ENCODE measurements at regions not wholly inside any gene's neighbourhood (a gene's known extent, or its start where the extent isn't known, plus 50 kb on each side); places are given as distances from the start of the nearest gene placed in this dataset.

DNA sequence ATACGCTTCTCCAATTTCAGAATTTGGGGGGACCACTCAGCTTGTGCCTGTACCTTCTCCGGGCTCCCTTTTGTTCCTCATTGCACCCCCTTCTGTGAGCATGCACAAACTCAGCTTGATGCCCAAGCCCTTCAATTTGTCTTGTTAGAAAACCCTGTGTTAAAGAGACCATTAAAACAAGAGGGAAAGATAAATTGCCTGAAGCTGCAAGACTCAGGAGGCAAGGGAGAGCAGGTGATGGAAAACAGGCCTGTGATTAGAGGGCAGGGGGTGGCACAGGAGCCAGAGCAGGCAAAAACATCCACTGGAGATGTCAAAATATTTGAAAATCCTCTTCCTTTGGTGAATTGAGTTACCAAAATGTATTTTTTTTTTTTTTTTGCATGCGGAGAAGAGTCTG, 121.7 kb downstream of the MIAT start:
- Mint-ChIP-seq H3K4me1 (ENCODE audit: low read depth) (no peaks in the 10 kb centered on the region), H3K9me3 (peaks cover 0 to 2% of the 10 kb centered on the region in 2 donors), H3K27me3 (ENCODE audit: low read depth) (no peaks in the 10 kb centered on the region), H3K36me3 (ENCODE audit: insufficient read depth in 2 of 2) (peaks cover 9 to 20% of the 10 kb centered on the region in 2 donors), H3K4me3 (no peak overlapping the region), H3K27ac (no peak overlapping the region)
- DNase-seq = no peak
- no peak for ATAC-seq (replicated peaks in 1 of 2)

DNA sequence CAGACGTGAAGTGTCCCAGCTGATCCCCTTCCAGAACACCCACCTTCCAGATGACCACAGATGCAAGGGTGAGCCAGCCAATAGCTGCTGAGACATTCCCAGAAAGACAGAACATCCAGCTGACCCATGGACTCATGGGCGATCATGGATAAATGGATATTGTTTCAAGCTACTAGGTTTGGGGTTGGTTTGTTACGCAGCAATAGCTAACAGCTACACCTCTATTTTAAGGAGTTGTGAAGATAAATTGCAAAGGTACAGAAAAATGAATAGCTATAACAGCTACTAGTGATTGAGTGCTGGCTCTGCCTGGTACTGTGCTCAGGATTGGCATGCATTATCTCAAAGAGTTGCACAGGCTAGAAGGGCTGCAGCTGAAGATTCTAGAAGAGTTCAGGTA, 122.5 kb downstream of the MIAT start:
- Mint-ChIP-seq H3K36me3 (ENCODE audit: insufficient read depth in 2 of 2) (peaks cover 9 to 20% of the 10 kb centered on the region in 2 donors), H3K4me1 (ENCODE audit: low read depth) (no peaks in the 10 kb centered on the region), H3K9me3 (peaks cover 0 to 2% of the 10 kb centered on the region in 2 donors), H3K27ac (no peak overlapping the region), H3K27me3 (ENCODE audit: low read depth) (no peaks in the 10 kb centered on the region), H3K4me3 (no peak overlapping the region)
- DNase-seq = no peak
- ATAC-seq (replicated peaks in 1 of 2) = no peak

DNA sequence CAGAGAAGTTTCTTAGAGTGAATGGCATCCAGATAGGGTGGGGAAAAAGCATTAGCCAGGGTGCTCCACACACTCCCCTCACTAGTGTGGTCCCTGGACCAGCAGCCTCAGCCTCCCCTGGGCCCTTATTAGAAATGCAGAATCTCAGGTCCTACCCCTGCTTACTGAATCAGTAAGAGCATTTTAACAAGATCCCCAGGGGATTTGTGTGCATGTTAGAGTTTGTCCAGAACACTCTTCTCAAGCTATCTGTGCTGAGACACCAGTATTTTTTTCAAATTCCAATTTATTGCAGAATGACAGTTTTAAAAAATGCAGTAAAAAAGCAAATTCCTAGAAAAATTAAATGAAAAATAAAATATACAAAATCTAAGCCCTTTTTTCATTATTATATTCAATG, 123.1 kb downstream of the MIAT start:
- no peak overlapping the region for H3K27ac Mint-ChIP-seq
- H3K9me3 Mint-ChIP-seq = peaks cover 0 to 2% of the 10 kb centered on the region in 2 donors
- no peak for ATAC-seq (replicated peaks in 1 of 2)
- DNase-seq = no peak
- no peak overlapping the region for H3K4me3 Mint-ChIP-seq
- peaks cover 4% of the 10 kb centered on the region for H3K4me1 Mint-ChIP-seq (ENCODE audit: low read depth)
- H3K27me3 Mint-ChIP-seq (ENCODE audit: low read depth) = no peaks in the 10 kb centered on the region
- peaks cover 9 to 18% of the 10 kb centered on the region in 2 donors for H3K36me3 Mint-ChIP-seq (ENCODE audit: insufficient read depth in 2 of 2)

DNA sequence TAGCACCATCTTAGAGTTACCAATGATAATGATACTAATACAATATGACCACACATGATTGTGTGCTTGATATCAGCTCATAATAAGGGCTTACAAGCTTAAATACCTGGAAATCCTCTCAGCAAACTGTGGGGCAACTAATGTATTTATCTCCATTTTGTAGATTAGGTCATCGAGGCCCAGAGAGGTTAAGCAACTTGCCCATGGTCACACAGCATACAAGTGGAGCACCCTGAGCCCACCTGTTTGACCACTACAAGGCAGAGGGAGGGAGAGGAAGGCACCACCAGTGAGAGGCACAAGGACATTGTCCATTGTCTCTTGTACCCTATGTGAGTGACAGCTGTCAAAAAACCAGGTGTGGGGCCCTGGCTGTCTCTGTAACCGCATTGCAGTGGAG, 123.7 kb downstream of the MIAT start:
- Mint-ChIP-seq H3K4me3 (no peak overlapping the region), H3K9me3 (peaks cover 0 to 2% of the 10 kb centered on the region in 2 donors), H3K27ac (no peak overlapping the region), H3K4me1 (ENCODE audit: low read depth) (peaks cover 6% of the 10 kb centered on the region), H3K27me3 (ENCODE audit: low read depth) (no peaks in the 10 kb centered on the region), H3K36me3 (ENCODE audit: insufficient read depth in 2 of 2) (peaks cover 9 to 16% of the 10 kb centered on the region in 2 donors)
- DNase-seq = no peak
- no peak for ATAC-seq (replicated peaks in 1 of 2)

DNA sequence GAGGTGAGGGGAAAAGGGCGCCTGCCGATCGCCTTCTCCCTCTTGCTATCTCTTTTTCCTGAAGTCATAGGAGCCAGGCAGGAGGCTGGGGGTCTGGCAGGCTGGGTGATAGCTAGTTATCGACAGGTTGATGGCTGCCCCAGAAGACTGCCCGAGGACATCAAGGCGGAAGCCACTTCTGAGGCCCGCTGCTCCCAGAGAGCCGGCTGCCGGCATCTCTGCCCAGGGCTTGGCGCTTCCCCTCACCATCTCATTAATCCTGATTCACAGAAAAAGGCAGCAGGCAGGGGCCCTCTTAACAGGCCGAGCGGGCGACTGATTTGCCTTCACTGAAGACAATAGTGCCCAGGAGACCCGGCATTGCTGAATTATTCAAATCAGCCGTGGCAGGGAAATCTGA, 124.2 kb downstream of the MIAT start:
- H3K36me3 Mint-ChIP-seq (ENCODE audit: insufficient read depth in 2 of 2) = peaks cover 9 to 16% of the 10 kb centered on the region in 2 donors

DNA sequence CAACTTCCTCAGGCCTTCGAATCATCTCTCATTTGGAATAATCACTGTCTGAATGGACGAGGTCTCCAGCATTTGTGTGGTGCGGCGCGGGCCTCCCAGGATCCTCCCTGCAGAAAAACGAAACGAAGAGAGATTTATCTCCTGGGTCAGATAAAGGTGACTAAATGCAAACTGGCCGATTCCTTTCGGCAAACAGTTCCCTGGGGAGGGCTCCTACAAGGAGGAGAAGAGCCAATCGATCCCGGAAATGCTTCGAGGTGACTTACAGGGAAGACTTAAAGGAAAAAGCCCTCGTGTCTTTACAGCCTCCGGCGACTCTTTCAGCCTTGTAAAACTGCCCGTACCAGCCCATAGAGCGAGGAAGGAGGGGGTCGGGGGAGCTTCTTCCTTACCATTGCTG, 126.5 kb downstream of the MIAT start:
- H3K9me3 Mint-ChIP-seq = peaks cover 0 to 2% of the 10 kb centered on the region in 2 donors
- H3K4me3 Mint-ChIP-seq = no peak overlapping the region

More for the DNA sequence above, 124.2 kb downstream of the MIAT start:
- H3K27ac Mint-ChIP-seq = no peak overlapping the region
- no peaks in the 10 kb centered on the region for H3K27me3 Mint-ChIP-seq (ENCODE audit: low read depth)
- peaks cover 0 to 2% of the 10 kb centered on the region in 2 donors for H3K9me3 Mint-ChIP-seq
- ATAC-seq (replicated peaks in 1 of 2) = no peak
- peaks cover 6% of the 10 kb centered on the region for H3K4me1 Mint-ChIP-seq (ENCODE audit: low read depth)
- H3K4me3 Mint-ChIP-seq = no peak overlapping the region
- no peak for DNase-seq

DNA sequence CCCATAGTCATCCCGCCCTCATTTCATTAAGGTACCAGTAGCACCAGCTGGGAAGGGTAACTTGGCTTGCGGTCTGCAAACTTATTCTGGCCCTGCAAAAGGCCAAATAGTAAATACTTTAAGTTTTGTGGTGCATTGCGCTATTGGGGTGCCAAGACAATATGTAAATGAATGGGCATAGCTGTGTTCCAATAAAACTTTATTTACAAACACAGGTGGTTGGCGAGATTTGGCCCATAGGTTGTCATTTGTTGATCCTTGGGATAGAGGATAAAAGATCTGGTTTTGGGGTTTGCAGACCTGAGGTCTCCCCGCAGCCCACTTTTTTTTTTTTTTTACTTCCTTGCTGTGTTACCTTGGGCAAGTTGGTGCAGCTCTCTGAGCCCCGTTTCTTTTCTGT, 127.4 kb downstream of the MIAT start:
- Mint-ChIP-seq H3K27me3 (ENCODE audit: low read depth) (no peaks in the 10 kb centered on the region), H3K9me3 (peaks cover 0 to under 1% of the 10 kb centered on the region in 2 donors), H3K4me3 (no peak overlapping the region), H3K4me1 (ENCODE audit: low read depth) (peaks cover 6% of the 10 kb centered on the region), H3K27ac (no peak overlapping the region), H3K36me3 (ENCODE audit: insufficient read depth in 2 of 2) (peaks cover 4 to 5% of the 10 kb centered on the region in 2 donors)
- ATAC-seq (replicated peaks in 1 of 2) (no peak), DNase-seq (no peak)

More for the DNA sequence above, 126.5 kb downstream of the MIAT start:
- DNase-seq (no peak), ATAC-seq (replicated peaks in 1 of 2) (no peak)
- Mint-ChIP-seq H3K27ac (no peak overlapping the region), H3K27me3 (ENCODE audit: low read depth) (no peaks in the 10 kb centered on the region), H3K4me1 (ENCODE audit: low read depth) (peaks cover 6% of the 10 kb centered on the region), H3K36me3 (ENCODE audit: insufficient read depth in 2 of 2) (peaks cover 7 to 8% of the 10 kb centered on the region in 2 donors)

DNA sequence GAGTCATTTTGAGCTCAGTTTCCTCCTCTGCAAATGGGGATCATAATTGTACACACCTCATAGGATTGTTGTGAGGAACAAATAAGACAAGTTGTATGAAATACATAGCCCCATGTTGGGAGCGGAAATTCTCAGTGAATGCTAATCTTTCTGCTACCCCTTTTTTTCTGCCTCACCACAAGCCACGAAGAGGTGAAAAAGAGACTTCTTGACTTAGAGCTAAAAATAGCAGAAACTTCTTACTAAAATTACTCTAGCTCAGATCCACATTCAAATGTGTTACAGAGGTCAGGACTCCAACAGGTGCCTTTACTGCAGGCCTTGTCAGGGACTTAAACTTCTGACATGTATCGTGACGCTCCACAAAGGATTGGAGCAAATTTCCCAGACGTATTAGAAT, 128.5 kb downstream of the MIAT start:
- H3K36me3 Mint-ChIP-seq (ENCODE audit: insufficient read depth in 2 of 2) = peaks cover 2% of the 10 kb centered on the region in 2 donors
- peaks cover 6% of the 10 kb centered on the region for H3K4me1 Mint-ChIP-seq (ENCODE audit: low read depth)
- H3K27ac Mint-ChIP-seq = no peak overlapping the region
- DNase-seq (no peak), ATAC-seq (replicated peaks in 1 of 2) (no peak)
- H3K9me3 Mint-ChIP-seq = peaks cover 0 to 3% of the 10 kb centered on the region in 2 donors
- no peak overlapping the region for H3K4me3 Mint-ChIP-seq
- no peaks in the 10 kb centered on the region for H3K27me3 Mint-ChIP-seq (ENCODE audit: low read depth)

DNA sequence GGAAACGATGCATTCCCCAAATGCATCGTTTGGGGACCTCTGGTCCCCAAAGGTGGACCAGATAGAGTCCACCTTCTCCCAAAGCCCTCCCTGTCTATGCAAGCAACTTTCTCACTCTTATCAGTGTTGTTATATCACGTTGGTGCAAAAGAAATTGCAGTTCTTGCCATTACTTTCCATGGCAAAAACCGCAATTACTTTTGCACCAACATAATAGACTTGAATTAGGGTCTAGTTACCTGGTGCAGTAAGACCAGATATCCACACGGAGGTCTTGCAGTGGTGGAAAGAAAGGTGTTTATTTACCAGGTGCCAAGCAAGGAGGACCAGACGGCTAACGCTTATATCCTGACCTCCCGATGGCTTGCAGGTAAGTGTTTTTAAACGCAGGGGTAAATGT, 129.0 kb downstream of the MIAT start:
- no peak for ATAC-seq (replicated peaks in 1 of 2)

DNA sequence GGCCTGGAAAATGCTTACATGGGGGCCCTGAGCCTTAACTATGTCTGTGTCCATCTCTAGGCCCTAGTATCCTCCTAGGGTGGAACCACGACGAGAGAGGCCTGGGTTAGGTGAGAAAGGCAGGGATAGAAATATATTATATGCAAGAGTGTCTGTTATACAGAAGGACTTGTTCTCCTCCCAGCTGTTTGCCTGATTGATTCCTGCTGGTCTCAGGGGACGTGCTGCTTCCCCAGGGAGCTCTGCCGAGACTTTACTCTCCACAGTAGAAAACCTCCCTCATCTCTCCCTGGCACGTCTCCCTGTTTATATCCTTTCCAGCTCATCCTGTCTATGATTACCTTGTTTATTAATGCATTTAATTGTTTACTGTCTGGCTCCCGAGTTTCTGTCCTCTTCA, 132.6 kb downstream of the MIAT start:
- H3K4me3 Mint-ChIP-seq = no peak overlapping the region
- H3K27me3 Mint-ChIP-seq (ENCODE audit: low read depth) = no peaks in the 10 kb centered on the region
- H3K4me1 Mint-ChIP-seq (ENCODE audit: low read depth) = peaks cover 6% of the 10 kb centered on the region
- peaks cover 2 to 10% of the 10 kb centered on the region in 2 donors for H3K36me3 Mint-ChIP-seq (ENCODE audit: insufficient read depth in 2 of 2)
- DNase-seq (no peak), ATAC-seq (replicated peaks in 1 of 2) (no peak)
- no peak overlapping the region for H3K27ac Mint-ChIP-seq
- peaks cover 0 to 3% of the 10 kb centered on the region in 2 donors for H3K9me3 Mint-ChIP-seq

More for the DNA sequence above, 129.0 kb downstream of the MIAT start:
- Mint-ChIP-seq H3K27me3 (ENCODE audit: low read depth) (no peaks in the 10 kb centered on the region), H3K36me3 (ENCODE audit: insufficient read depth in 2 of 2) (peaks cover 2 to 5% of the 10 kb centered on the region in 2 donors), H3K4me3 (no peak overlapping the region), H3K9me3 (peaks cover 0 to 3% of the 10 kb centered on the region in 2 donors), H3K4me1 (ENCODE audit: low read depth) (peaks cover 6% of the 10 kb centered on the region), H3K27ac (no peak overlapping the region)
- no peak for DNase-seq

DNA sequence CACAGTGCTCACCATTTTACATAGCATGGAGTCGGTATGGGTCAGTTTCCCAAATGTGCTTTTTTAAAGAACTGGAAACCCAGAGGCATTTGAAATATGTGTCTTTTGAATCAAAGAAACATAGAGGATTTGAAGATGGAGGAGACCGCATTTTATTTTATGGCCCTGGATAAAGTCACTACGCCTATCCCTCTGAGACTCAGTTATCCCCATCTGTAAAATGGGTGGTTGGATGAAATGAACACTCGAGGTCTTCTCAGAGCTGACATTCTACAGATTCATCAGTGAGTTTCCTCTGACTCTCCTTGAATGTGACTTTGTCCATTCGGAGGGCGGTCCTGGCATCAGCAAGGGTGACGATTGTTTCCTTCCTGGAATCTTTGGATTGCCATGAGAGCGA, 135.1 kb downstream of the MIAT start:
- no peaks in the 10 kb centered on the region for H3K27me3 Mint-ChIP-seq (ENCODE audit: low read depth)
- H3K36me3 Mint-ChIP-seq (ENCODE audit: insufficient read depth in 2 of 2) = peaks cover 2 to 15% of the 10 kb centered on the region in 2 donors
- H3K27ac Mint-ChIP-seq = no peak overlapping the region
- peaks cover 0 to 3% of the 10 kb centered on the region in 2 donors for H3K9me3 Mint-ChIP-seq
- H3K4me3 Mint-ChIP-seq = no peak overlapping the region
- H3K4me1 Mint-ChIP-seq (ENCODE audit: low read depth) = no peaks in the 10 kb centered on the region
- ATAC-seq (replicated peaks in 1 of 2) = no peak
- DNase-seq = no peak

DNA sequence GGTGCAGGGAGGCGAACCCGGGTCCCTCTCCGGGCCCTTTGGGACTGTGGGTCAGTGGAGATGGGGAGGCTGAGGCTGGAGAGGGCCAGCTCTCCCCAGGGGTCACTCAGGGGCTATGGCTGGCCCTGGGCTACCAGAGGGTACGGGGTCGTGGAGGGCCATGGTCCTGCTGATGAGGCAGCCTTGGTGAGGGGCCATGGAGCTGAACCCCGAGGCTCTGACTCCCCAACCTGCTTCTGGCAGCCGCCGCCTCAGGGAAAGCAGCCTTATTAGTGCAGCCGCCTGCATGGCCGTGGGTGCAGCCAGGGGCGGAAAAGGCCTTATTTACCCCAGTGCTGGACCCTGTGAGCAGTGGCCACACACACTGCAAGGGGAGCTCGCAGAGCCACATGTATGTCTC, 139.4 kb downstream of the MIAT start:
- Mint-ChIP-seq H3K9me3 (no peaks in the 10 kb centered on the region), H3K27ac (no peak overlapping the region), H3K4me1 (ENCODE audit: low read depth) (no peaks in the 10 kb centered on the region), H3K4me3 (no peak overlapping the region), H3K36me3 (ENCODE audit: insufficient read depth in 2 of 2) (peaks cover 0 to 10% of the 10 kb centered on the region in 2 donors), H3K27me3 (ENCODE audit: low read depth) (no peaks in the 10 kb centered on the region)
- DNase-seq = no peak
- ATAC-seq (replicated peaks in 1 of 2) = no peak

DNA sequence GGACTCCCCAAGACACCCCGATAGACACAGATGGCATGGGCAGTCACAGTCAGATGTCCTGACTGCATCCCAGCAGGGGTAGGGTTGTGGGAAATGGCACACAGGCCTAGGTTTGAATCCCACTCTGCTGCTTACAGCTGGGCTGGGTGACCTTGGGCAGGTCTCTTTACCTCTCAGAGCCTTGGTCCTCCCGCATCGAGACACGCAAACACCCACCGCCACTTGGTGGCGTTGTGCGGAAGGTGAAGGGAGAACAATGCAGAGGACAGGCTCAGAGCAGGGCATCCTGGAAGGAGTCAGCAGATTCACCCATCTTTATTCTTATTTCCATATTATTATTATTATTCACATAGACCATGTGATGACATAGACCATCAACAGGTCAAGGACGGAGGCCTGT, 140.5 kb downstream of the MIAT start:
- ATAC-seq (replicated peaks in 1 of 2) (no peak), DNase-seq (no peak)
- no peaks in the 10 kb centered on the region for H3K27me3 Mint-ChIP-seq (ENCODE audit: low read depth)
- H3K4me3 Mint-ChIP-seq = no peak overlapping the region
- H3K27ac Mint-ChIP-seq = no peak overlapping the region
- no peaks in the 10 kb centered on the region for H3K9me3 Mint-ChIP-seq
- peaks cover 0 to 10% of the 10 kb centered on the region in 2 donors for H3K36me3 Mint-ChIP-seq (ENCODE audit: insufficient read depth in 2 of 2)
- no peaks in the 10 kb centered on the region for H3K4me1 Mint-ChIP-seq (ENCODE audit: low read depth)

DNA sequence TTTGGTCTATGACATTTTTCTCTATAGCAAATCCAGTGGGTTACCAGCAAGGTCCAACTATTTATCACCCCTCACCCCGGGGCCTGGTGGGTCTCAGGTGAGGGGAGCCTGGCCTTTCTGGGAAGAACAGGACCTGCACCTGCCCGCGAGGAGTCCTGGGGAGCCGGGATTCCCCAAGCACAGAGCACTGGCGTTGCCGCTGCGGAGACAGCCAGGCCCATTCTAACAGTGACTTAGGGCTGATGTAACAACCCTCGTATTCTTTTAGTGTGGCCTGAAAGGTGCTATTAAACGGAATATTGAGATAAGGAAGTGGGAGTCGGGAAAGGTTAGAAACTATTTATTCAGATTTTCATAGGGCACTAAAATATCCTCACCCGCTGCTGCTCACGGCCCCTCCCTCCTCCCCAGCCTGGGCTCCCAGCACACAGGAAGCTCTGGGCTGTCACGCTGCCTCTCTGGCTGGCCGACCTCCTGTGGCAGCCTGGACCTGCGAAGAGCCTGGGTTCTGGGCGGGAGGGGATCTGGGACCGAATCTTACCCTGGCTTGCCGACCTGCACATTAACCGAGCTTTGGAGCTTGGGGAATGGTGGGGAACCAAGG, 141.2 kb downstream of the MIAT start:
- peaks cover 0 to 8% of the 10 kb centered on the region in 2 donors for H3K36me3 Mint-ChIP-seq (ENCODE audit: insufficient read depth in 2 of 2)
- ATAC-seq (replicated peaks in 1 of 2) = no peak
- no peak overlapping the region for H3K27ac Mint-ChIP-seq

More for the DNA sequence above, 141.2 kb downstream of the MIAT start:
- H3K27me3 Mint-ChIP-seq (ENCODE audit: low read depth) = no peaks in the 10 kb centered on the region
- no peaks in the 10 kb centered on the region for H3K4me1 Mint-ChIP-seq (ENCODE audit: low read depth)
- H3K9me3 Mint-ChIP-seq = no peaks in the 10 kb centered on the region
- no peak for DNase-seq
- H3K4me3 Mint-ChIP-seq = no peak overlapping the region
